Thyroid gland (tissue), 4 donors: ENCODE measurements at regions not wholly inside any gene's neighbourhood (a gene's known extent, or its start where the extent isn't known, plus 50 kb on each side); places are given as distances from the start of the nearest gene placed in this dataset.

Experiments used
- CTCF ChIP-seq, 6 experiments: fragments of 200-600 bp in 3 of 6; fragments of 450-650 bp in 3 of 6; sonication (generic) in 3 of 6; IDR thresholded peaks; one replicate each; pipeline ENCODE4 v1.5.1; 2016 to 2019; ENCODE audit warnings: antibody characterized with exemption in 6 of 6, mild to moderate bottlenecking in 2 of 6, inconsistent platforms in 1 of 6, moderate library complexity in 1 of 6
- POLR2A ChIP-seq, 2 donors: fragments of 450-650 bp; IDR thresholded peaks; one replicate each; pipeline ENCODE4 v1.6.1; 2017; ENCODE audit warnings: antibody characterized with exemption in 2 of 2, mild to moderate bottlenecking in 2 of 2, moderate library complexity in 1 of 2

GRCh38 chr13:99065235-99066015, 87.6 kb upstream of the DOCK9 start:
- TF ChIP-seq POLR2A (IDR thresholded peaks at IDR 0.05) (no peak), CTCF (IDR thresholded peaks at IDR 0.05) (no peak)
